ELF-1 (cell line): ENCODE measurements at regions not wholly inside any gene's neighbourhood (a gene's known extent, or its start where the extent isn't known, plus 50 kb on each side); places are given as distances from the start of the nearest gene placed in this dataset.

Experiments
- DNase-seq: peaks from one replicate; pipeline ENCODE4 v3.0.0-alpha.2; 2016; ENCODE audit warnings: low read depth, low spot score

DNA sequence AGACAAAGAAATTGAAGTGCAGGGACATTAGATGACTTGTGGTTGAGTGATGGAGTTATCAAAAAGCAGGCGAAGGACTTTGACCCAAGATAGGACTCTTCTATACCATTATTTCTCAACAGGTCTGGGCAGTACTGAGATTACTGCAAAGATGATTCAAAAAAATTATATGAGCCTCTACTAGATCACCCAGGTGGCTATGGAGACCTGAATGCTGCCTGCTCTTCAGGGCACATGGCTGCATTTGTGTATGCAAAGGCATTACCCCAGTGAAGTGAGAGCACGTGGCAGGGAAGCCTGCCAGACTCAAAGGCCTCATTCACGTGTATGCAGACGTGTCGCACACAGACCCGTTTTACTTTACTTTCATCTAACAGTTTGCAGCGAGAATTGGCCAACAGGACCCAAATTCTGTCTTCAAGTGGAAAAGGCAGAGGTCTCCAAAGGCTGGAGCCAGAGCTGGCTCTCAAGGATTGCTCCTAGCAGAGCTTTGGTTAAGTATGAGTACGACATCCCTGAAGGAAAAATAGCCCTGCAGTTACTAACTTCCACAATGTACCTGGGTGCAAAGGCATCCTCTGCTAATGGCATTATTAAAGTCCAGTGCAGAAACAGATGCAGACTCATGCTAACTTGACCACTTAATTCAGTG is 113.8 kb upstream of the ARMC2 start:
- no peak for DNase-seq

DNA sequence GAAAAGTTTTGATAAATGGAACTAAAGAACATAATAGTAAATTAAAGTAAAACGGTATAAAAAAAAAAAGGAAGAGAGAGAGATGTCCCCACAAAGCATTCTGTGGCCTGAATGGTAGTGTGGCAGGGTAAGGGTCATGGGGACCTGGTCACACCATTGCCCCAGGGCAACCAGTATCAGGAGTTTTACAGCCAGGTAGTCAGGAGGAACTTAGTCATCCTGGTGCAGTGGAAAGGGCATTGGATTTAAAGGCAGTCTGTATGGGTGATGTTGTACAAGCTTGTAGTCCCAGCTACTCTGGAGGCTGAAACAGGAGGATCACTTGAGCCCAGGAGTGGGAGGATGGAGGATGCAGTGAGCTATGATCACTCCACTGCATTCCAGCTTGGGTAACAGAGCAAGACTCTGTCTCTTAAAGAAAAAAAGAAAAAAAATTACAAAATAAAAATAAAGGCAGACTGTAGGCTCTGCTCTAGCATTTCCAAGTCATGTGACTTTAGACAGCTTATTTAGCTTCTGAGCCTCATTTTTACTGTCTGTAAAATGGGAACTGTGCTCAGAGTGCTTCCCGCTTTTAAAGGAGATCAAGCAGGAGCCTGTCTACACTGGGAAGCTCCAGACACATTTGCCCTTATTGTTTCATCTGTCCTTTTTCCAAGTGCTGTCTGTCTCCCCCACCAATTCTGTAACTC is 112.8 kb upstream of the ARMC2 start:
- DNase-seq = no peak

DNA sequence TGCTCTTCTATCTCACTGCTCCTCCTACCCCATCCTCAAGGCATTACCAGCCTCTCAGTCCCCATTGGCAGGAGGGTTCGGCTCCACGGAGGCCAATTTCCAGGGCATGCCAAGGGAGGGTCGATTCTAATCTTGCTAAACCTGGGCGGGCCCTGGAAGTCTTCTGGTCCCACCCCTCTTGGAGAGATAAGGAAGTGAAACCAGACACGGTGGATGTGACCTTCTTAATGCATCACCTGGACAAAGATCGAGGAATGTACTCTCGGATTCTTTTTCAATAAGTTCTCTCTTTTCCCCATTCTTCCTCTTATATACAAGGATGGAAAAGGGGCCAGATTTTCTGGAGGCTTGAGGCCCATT is 112.2 kb upstream of the ARMC2 start:
- DNase-seq = peak; percentile 75

DNA sequence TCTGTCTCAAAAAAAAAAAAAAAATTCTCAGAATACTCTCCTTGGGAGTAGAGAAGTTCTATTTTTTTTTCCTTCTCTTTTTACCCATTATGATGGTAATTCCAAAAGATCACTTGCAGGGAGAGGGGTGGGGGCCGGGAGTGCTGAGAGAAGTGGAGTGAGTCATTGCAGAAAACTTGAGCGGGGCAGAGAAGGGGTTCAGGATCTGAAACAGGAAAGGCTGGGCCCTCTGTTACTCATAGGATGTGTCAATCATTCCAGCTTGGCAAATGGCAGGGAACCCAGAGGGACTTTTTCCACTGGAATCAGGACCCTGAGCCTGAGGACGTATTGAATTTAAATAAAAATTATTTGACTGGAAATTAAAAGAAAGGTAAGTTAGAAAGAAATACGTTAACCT is 111.4 kb upstream of the ARMC2 start:
- DNase-seq = peak; percentile 69

DNA sequence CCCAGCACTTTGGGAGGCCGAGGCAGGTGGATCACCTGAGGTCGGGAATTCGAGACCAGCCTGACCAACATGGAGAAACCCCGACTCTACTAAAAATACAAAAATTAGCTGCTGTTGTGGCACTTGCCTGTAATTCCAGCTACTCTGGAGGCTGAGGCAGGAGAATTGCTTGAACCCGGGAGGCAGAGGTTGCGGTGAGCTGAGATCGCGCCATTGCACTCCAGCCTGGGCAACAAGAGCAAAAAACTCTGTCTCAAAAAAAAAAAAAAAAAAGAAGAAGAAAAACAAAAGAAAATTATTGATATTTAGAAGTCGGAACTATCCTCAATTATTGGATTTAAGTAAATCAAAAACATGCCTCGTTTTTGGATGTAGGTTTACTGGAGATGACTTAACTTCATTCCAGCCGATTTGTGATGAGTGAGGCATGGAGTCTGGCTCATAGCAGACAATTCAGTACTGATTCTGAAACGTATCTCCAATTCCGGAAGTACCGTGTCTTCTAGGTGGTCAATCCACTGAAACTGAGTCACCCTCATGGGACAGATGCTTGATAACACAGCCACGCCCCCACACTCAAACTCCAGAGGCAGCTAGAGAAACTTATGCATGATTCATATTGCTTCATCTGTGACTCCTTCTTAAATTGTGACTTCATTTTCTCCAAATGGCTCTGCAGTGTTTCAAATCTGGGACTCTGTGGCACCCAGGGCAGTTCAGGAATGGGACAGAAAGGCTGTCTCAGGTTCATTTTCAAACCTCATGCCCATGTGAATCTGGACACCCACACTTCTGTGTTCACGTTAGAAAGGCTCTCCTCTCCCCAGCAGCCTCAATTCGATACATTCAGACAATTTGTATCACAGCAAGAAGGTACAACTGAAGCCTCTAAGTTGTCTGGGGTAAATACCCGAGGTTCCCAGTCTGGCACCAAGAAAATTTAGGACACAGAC is 110.4 kb upstream of the ARMC2 start:
- DNase-seq = no peak

DNA sequence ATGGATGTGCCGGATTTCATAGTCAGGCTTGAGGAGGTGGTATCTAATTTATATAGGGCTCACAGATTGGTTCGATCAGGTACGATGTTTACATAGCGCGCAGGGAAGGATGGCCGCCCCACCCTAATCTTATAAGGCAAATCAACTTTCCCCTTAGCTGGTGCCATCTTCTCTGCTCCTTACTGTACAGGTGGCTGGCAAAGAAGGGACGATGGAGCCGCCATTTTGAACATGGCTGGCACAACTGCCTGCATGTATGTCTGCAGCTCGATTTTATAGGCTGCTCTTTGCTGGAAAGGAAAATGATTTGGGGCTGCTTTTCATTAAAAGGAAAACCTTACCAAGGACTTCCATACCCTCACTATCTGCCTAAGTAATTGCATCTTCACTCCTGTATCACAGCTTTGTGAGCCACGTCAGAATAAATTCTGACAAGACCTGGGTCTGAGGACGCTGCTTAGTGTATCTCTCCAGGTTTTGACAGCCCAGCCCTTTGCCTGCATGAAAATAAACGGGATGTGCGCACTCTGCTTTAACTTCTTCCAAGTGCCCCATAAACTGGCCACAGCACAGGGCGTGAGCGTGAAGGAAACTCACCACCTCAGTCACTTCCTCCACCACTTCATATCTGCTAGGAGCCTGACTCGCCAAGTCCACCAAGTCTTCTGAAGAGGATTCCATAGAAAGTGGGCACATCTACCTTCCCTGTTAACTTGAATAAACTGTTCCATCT is 109.4 kb upstream of the ARMC2 start:
- DNase-seq = no peak

DNA sequence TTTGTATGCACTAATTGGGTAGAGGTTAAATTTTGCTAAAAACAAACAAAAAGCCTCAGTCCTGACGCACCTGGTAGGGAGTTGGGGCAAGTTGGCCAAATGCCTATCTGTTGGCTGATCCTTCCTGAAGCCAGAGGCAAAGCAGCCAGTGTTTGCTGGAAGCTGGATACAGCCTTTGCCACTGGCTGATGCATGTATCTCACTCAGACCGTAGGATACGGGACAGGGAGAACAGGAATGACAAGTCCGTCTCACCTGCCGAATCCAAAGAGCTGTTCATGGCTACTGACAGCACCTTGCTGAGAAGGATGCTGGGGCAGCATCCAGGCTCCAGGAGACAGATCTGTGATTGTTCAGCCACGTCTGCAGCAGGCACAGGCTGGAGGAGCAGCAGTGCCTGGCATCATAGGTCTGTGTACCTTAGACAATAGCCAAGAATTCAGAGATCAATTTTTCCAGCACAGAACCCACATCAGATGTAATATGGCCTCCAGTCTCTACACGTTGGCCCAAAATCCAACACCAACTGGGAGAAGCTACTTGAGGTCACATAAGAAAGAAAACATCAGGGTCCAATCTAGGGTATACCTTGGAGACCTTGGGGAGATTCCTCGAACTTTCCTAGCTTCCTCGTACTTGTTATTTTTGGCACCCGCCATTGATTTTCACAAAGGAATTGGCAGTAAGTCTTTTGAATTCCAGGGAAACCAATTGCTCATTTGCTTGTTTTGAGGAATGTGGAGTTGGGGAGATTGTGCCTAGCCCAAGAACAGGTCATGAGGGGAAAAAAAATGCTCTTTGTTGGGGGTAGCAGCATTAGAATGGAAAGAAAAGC is 108.5 kb upstream of the ARMC2 start:
- peak; percentile 60 for DNase-seq

DNA sequence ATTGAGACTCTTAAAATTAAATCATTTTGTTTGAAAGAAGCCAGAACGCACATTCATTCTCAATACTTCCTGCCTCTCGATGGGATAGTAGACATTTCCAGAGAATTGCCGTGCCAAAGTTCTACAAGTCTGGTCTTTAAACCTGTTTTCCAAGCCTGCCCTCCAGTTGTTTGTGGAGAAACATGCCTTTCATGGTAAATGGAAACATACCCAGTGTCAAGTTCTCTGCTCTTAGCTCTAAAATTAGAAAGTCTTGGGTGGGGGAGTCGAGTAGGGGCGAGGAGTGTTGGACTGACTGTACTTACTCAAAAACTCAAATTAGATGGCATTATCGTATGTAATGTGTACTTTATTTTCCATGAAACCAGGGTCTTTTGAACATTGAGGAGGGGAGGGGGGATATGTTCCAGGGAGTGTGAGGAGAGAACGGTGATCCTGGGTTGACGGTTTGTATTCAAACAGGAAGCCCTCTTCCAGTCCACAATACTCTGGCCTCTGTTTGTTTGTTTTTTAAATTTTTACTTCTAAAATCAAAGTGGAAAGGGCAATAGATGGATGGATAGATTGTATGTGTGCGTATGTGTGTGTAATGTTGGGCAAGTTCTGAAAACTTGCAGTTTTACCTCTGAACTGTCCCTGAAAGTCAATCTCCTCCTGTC is 106.8 kb upstream of the ARMC2 start:
- DNase-seq = no peak

DNA sequence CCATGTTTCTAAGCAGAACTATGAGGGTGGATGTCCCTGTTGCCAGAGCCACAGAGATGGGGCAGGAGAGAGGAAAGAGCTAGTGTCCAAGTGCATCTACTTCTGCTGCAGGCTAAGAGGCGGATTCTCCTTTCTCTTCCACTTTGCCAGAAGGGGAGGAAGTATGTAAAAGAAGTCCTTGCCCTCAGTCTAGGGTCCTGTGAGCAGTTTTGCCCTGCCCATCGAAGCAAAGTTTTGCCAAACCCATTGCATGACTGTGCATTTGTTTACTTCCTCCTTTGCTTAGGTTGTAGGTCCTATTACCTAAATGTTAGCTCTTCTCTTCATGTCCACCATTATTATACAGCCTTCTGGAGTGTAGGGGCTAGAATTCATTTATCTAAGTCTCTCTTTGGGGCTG is 106.2 kb upstream of the ARMC2 start:
- no peak for DNase-seq

DNA sequence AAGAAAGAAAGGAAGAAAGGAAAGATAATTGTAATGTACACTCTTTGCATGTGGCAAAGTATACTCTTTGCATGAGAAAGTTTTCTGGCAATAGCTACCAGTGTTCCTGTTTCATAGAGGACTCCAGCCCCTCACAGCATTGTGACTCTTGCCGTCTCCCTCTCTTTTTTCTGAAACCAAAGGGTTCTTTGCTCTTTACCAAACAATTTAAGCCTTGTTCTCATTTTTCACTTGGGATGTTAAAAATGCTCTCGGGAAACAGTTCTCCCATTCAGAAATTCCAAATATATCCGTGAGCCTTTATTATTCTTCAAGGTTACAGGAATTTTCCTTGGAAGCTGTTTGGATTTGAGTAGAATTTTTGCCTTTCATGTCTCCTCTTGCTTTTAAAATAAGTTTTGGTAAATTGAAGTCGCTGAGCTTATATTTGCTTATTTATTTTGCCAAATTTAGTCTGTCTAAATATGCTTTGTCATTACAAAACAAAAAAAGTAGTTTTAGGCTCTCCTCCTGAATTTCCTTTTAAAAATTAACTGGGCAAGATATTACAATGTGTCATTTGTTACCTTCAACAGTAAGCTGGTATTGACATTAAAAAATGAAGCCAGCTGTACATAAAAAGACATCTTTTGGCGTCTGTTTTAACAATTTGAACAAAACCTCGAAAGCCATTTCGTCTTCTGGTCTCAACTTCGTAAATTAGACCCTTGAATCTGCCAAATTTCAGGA is 103.8 kb upstream of the ARMC2 start:
- DNase-seq = no peak

DNA sequence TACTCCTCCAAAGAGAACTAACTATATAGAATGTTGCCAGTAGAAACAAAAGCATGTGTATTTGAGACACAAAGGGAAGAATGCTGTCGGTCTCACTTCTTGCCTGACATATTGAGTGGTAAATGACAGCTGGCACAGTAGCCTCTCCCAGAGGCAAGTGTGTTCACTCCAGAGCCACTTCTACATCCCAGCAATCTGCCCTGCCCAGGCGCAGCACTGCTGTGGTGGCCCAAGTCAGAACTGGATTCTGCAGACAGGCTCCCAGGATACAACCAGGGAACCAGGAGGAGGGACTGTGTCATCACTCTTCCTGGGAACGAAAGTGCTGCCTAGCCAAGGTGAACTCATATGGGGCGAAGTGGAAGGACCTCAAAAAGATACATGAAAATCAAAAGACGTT is 103.2 kb upstream of the ARMC2 start:
- no peak for DNase-seq

DNA sequence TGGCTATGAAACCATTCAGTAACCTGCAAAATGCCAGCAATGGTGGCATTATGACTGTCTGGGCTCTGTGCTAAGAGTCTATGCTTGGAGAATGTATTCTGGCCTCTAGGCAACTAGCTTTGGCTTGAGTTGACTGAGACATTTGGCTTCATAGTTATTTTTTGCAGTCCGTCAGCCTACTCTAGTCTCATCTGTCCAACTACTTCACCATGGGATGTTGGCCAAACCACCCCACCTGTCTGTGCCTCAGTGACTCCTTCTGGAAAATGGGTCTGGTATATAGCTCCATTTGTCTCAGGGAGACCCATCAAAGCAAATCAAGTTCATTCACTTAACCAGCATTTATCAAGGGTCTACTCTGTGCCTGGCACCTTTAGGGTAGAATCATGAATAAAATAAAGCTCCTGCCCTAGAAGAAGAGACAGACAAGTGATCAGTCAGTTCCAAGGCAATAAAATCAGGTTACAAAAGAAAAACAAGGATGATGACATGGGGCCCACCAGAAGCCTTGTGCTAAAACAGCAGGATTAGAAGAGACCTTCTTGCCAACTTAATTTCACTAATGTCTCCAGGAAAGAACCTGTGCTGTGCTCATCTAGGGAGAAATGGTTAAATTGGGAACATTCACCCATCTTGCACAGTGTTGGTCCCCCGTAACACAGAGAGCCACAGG is 102.4 kb upstream of the ARMC2 start:
- no peak for DNase-seq

DNA sequence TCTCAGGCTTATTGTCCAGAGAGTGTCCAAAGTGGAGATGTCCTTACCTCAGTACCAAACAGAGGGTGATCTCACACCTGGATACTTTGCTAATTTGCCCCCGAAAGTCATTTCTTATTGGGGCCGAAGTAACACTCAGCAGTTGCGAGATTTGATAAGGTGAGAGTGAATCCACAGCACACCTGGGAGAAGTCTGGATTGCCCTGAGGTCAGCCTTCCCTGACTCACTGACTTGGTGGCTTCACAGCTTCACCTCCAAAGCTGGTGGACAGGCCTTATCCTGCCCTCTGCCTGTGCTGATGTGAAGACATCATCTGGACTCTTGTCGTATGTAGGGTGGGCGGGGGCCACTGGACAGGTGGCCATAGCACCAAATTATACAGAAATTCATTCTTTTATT is 101.9 kb upstream of the ARMC2 start:
- DNase-seq = no peak

DNA sequence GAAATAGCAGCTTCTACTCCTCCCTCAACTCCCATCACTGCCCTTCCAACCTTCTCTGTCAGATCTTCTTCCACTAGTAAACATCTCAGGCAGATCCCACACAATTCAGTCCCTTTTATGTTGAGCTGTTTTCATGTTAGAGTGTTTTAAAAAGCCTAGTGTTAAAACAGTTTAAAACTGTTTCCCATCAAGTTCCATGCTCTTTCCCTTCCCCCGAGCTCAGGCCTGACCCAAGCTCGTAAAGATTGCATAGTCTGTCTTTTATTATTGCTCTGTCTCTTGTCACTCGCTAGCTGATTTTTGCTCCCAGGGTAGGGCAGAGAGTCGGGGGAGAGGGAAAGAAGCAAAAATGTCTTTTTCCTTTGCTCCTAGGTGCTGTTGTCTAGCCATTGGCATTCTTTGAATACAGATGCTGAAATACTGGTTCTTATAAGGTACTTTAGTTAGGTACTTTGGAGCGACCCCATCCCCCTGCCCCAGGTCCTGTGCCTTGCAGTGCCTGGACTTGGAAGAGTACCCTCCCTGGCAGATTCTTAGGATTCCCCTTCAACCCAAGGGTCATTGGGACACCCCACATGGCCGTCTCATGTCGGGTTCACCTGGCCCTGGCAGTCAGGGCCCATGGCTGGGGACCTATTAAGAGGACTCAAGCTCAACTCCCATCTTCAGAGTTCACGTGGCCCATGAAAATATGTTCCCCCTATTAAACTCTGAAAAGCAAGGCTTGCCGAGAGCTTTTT is 101.2 kb upstream of the ARMC2 start:
- DNase-seq = no peak

DNA sequence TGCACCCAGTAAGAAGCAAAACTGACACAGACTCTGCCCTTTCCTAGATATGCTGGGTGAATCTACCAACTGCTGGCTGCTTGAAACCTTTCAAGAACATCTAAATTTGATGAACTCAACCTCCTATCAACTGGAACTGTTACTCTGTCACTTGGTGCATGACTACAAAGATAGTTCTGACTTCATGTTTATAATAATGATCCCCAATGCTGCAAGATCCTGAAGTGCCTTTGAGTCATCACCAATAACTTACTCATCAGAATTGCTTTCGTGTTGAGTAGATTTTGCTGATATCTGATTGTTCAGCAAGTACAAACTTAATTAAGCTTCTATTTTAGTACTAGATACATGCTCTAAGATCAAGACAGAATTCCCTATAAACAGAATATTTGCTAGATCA is 100.2 kb upstream of the ARMC2 start:
- DNase-seq = no peak

DNA sequence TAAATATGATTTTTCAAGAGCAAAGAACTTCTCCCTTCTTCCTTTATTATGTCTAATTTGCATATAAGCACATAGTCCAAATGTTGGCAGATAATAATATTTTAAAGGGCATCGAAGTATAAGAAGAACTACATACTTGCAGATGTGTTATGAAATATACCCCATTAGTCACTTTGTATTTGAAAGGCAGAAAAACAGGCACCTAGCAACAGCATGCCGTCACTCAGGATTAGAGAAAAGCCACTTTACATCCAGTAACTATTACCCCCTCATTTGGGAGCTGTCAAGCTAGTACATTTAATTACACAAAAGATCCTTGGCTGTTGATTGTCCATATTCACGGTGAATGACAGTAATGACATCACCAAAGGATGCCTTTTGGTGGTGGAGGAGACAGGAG is 99.3 kb upstream of the ARMC2 start:
- no peak for DNase-seq

DNA sequence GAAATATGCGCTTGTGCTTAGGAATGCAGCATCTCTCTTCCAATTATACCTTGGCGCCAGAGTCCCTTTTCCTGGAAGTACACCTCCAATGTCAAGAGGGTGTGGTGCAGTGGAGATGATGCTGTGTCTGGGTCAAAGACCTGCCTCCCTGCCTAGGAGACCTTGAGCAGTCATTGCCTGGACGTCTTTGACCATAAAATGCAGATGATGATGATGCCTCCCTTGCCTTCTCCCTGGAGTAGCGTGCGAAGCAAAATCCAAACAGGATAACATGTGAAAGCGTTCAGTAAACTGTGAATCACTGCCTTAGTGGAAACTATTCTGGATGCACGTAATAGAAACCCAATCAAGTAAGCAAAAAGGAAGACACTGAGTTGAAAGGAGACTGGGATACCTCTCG is 97.4 kb upstream of the ARMC2 start:
- DNase-seq = no peak

DNA sequence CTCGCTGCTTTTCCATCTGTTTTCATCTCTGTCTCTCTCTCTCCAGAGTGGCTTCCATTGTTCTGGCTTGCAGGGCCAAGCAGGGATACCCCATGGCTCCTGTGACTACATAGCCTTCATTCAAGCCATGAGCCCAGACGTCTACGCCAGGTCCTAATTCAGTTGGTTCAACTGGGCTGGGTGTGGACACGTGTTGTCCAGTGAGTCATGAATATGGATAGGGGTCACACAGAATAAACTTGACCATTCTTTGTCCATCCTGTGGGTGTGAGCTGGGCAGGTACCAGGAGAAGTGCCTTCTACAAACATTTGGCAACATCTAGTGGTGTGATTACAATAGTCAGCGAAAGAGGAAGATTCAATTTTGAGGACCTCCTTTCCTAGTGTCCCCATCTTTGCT is 96.9 kb upstream of the ARMC2 start:
- DNase-seq = no peak
